CD14-positive monocyte (primary cell): ENCODE measurements at regions not wholly inside any gene's neighbourhood (a gene's known extent, or its start where the extent isn't known, plus 50 kb on each side); places are given as distances from the start of the nearest gene placed in this dataset.

Experiments
- DNase-seq, 3 donors: peaks; one replicate each; pipeline ENCODE4 v3.0.0-alpha.2; 2011 to 2022
- H2AFZ ChIP-seq: 2 replicates; pipeline ENCODE4 v1.6.0; 2012; ENCODE audit warnings: mild to moderate bottlenecking, low read depth, low read length, inconsistent platforms; ENCODE audit not compliant: insufficient read depth, poor library complexity, severe bottlenecking
- H3K27ac ChIP-seq, 2 donors: 1 replicate in 1 of 2; 2 replicates in 1 of 2; pipeline ENCODE4 v1.5.1; 2012 to 2013; ENCODE audit warnings: low read length in 2 of 2, control low read depth in 1 of 2, inconsistent platforms in 1 of 2, low read depth in 1 of 2, mild to moderate bottlenecking in 1 of 2
- H3K27me3 ChIP-seq, 2 donors: one replicate each; pipeline versions ENCODE4 v1.6.0 to v1.6.1; 2011 to 2013; ENCODE audit warnings: low read length in 2 of 2; ENCODE audit not compliant: control insufficient read depth in 2 of 2, insufficient read depth in 2 of 2
- H3K36me3 ChIP-seq, 2 donors: replicated peaks in 1 of 2; 1 replicate in 1 of 2; 2 replicates in 1 of 2; pipeline versions ENCODE4 v1.5.1 to v1.6.1; 2012 to 2013; ENCODE audit warnings: low read length in 2 of 2, control low read depth in 1 of 2, inconsistent platforms in 1 of 2, mild to moderate bottlenecking in 1 of 2; ENCODE audit not compliant: insufficient read depth in 2 of 2, control insufficient read depth in 1 of 2
- H3K4me1 ChIP-seq, 2 donors: 1 replicate in 1 of 2; 2 replicates in 1 of 2; pipeline versions ENCODE4 v1.5.1 to v1.6.1; 2012 to 2013; ENCODE audit warnings: low read length in 2 of 2, control low read depth in 1 of 2, inconsistent platforms in 1 of 2, mild to moderate bottlenecking in 1 of 2, moderate library complexity in 1 of 2; ENCODE audit not compliant: insufficient read depth in 2 of 2, control insufficient read depth in 1 of 2
- H3K4me2 ChIP-seq: replicated peaks from 2 replicates; pipeline ENCODE3; 2012; ENCODE audit warnings: low read length, moderate library complexity, mild to moderate bottlenecking; ENCODE audit not compliant: poor library complexity, severe bottlenecking; ENCODE audit errors: extremely low read depth
- H3K4me3 ChIP-seq, 3 experiments: fragments of 200-600 bp in 1 of 3; sonication (generic) in 1 of 3; replicated peaks in 1 of 3; 1 replicate in 2 of 3; 2 replicates in 1 of 3; pipeline ENCODE4 v1.5.1; 2011 to 2013; ENCODE audit warnings: low read length in 3 of 3, mild to moderate bottlenecking in 3 of 3, control low read depth in 2 of 3, low read depth in 2 of 3, inconsistent platforms in 1 of 3, moderate library complexity in 1 of 3
- H3K79me2 ChIP-seq: 2 replicates; pipeline ENCODE4 v1.6.0; 2012; ENCODE audit warnings: mild to moderate bottlenecking, control low read depth, inconsistent platforms, low read length, moderate library complexity; ENCODE audit not compliant: insufficient read depth
- H3K9ac ChIP-seq: 2 replicates; pipeline ENCODE4 v1.6.0; 2017; ENCODE audit warnings: low read length, mild to moderate bottlenecking; ENCODE audit not compliant: insufficient read depth, poor library complexity, severe bottlenecking
- H3K9me3 ChIP-seq, 2 donors: replicated peaks in 1 of 2; 1 replicate in 1 of 2; 2 replicates in 1 of 2; pipeline versions ENCODE4 v1.5.1 to v1.6.1; 2012 to 2013; ENCODE audit warnings: low read length in 2 of 2, control low read depth in 1 of 2; ENCODE audit not compliant: control insufficient read depth in 1 of 2, insufficient read depth in 1 of 2
- H4K20me1 ChIP-seq: 2 replicates; pipeline ENCODE4 v1.6.0; 2012; ENCODE audit warnings: mild to moderate bottlenecking, low read length, control low read depth, moderate library complexity; ENCODE audit not compliant: insufficient read depth
- H3K27ac Mint-ChIP-seq, 7 donors: one replicate each; pipeline ENCODE4 v1.8.0; 2020; ENCODE audit warnings: mild to moderate bottlenecking in 7 of 7, mixed read lengths in 7 of 7, moderate library complexity in 6 of 7, inconsistent platforms in 2 of 7
- H3K27me3 Mint-ChIP-seq, 3 donors: one replicate each; pipeline ENCODE4 v1.8.0; 2021 to 2022; ENCODE audit warnings: low read depth in 3 of 3, mild to moderate bottlenecking in 3 of 3, mixed read lengths in 3 of 3, moderate library complexity in 3 of 3, inconsistent platforms in 1 of 3
- H3K36me3 Mint-ChIP-seq, 2 donors: one replicate each; pipeline ENCODE4 v1.8.0; 2020; ENCODE audit warnings: mixed read lengths in 2 of 2, inconsistent platforms in 1 of 2, mild to moderate bottlenecking in 1 of 2
- H3K4me1 Mint-ChIP-seq: one replicate; pipeline ENCODE4 v1.8.0; 2020; ENCODE audit warnings: mild to moderate bottlenecking, mixed read lengths
- H3K4me3 Mint-ChIP-seq, 2 donors: one replicate each; pipeline ENCODE4 v1.8.0; 2020; ENCODE audit warnings: mild to moderate bottlenecking in 2 of 2, mixed read lengths in 2 of 2, moderate library complexity in 1 of 2
- H3K9me3 Mint-ChIP-seq, 7 donors: one replicate each; pipeline ENCODE4 v1.8.0; 2020 to 2022; ENCODE audit warnings: mixed read lengths in 7 of 7, mild to moderate bottlenecking in 6 of 7, moderate library complexity in 6 of 7, inconsistent platforms in 2 of 7
- CTCF ChIP-seq: fragments of 200-600 bp; IDR thresholded peaks from one replicate; pipeline ENCODE4 v1.8.0; 2022; ENCODE audit warnings: antibody characterized with exemption, mild to moderate bottlenecking
- WGBS: methylation state at CpG from one replicate; pipeline ENCODE4 v1.1.5; 2013; ENCODE audit warnings: missing lambda C conversion rate; ENCODE audit not compliant: insufficient coverage; 5-methylcytosine and 5-hydroxymethylcytosine counted together
- intact Hi-C, 2 donors: fragments of 100-400 bp; cut with micrococcal nuclease; formaldehyde crosslinking; loops; one replicate each; pipeline versions ENCODE4 v1.15.0 to v1.15.1; 2023

GRCh38 chr21:24225431-24225830, 1381.8 kb downstream of the MRPL39 start:
- DNase-seq: no peak
- Mint-ChIP-seq H3K9me3 (peaks cover 0 to 5% (median 2%) of the 10 kb centered on the region in 7 donors), H3K4me1 (no peaks in the 10 kb centered on the region), H3K27ac (no peak overlapping the region), H3K27me3 (no peaks in the 10 kb centered on the region), H3K4me3 (no peak overlapping the region), H3K36me3 (no peaks in the 10 kb centered on the region)
- no peaks in the 10 kb centered on the region for H3K4me1 ChIP-seq
- TF ChIP-seq CTCF: no peak
- H3K27ac ChIP-seq: no peak overlapping the region
- no CpG with 5 or more reads among the region's 1 CpG for WGBS
- intact Hi-C loops: no loop called here
- no peaks in the 10 kb centered on the region for H3K27me3 ChIP-seq
- no peak overlapping the region for H3K4me3 ChIP-seq
- peaks cover 0 to 5% of the 10 kb centered on the region in 2 donors for H3K9me3 ChIP-seq
- no peak overlapping the region for H3K4me2 ChIP-seq
- H4K20me1 ChIP-seq: no peaks in the 10 kb centered on the region
- no peaks in the 10 kb centered on the region for H3K79me2 ChIP-seq
- H3K9ac ChIP-seq: no peak overlapping the region
- no peak overlapping the region for H2AFZ ChIP-seq
- no peaks in the 10 kb centered on the region for H3K36me3 ChIP-seq

- 93% methylated on average over 4 of the region's 4 CpGs for WGBS
- Histone ChIP-seq H3K9ac (no peak overlapping the region), H4K20me1 (no peaks in the 10 kb centered on the region), H3K36me3 (no peaks in the 10 kb centered on the region), H3K27ac (no peak overlapping the region), H3K4me2 (no peak overlapping the region), H3K79me2 (no peaks in the 10 kb centered on the region), H3K4me3 (no peak overlapping the region), H3K4me1 (no peaks in the 10 kb centered on the region), H3K27me3 (no peaks in the 10 kb centered on the region), H2AFZ (no peak overlapping the region), H3K9me3 (peaks cover 0 to 5% of the 10 kb centered on the region in 2 donors)
- Mint-ChIP-seq H3K4me3 (no peak overlapping the region), H3K36me3 (no peaks in the 10 kb centered on the region), H3K4me1 (no peaks in the 10 kb centered on the region), H3K27me3 (no peaks in the 10 kb centered on the region), H3K27ac (no peak overlapping the region), H3K9me3 (peaks cover 0 to 5% (median 2%) of the 10 kb centered on the region in 7 donors)
- intact Hi-C loops: no loop called here
- TF ChIP-seq CTCF: no peak
- no peak for DNase-seq
These were observed 1382.9 kb downstream of the MRPL39 start for GRCh38 chr21:24224422-24224821.
